GM12864 (cell line): ENCODE measurements at regions not wholly inside any gene's neighbourhood (a gene's known extent, or its start where the extent isn't known, plus 50 kb on each side); places are given as distances from the start of the nearest gene placed in this dataset.

Experiments
- DNase-seq: peaks from one replicate; pipeline ENCODE4 v3.0.0-alpha.2; 2011; ENCODE audit warnings: low read depth
- H3K4me3 ChIP-seq: 2 replicates; pipeline ENCODE4 v1.5.1; 2011; ENCODE audit warnings: mild to moderate bottlenecking, low read depth, low read length, control low read depth
- CTCF ChIP-seq: IDR thresholded peaks from 2 replicates; pipeline ENCODE4 v1.5.1; 2011; ENCODE audit warnings: low read depth, mild to moderate bottlenecking, moderate library complexity, low read length, control low read depth, inconsistent platforms; ENCODE audit errors: missing control alignments

DNA sequence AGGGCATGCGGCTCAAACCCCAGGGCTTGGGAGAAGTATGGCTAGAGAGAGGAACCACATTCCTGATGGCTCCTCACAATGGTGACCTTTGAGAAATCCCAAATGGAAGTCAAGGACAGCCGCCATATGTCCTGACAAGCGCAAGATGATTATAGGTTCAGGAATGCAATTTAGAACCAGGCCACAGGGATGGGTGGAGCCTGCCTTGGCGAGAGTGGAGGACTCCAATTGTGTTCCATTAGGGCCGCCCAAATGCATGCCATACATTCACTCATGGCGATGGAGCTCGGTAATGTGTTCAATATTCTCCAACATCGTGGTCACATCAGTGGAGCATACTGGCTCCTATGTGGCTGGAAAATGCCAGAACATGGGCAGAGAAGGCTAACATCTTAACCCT, 662.9 kb upstream of the ID2 start:
- no peak for DNase-seq
- TF ChIP-seq CTCF: no peak
- no peak overlapping the region for H3K4me3 ChIP-seq

GRCh38 chr2:8019934-8020333, 661.9 kb upstream of the ID2 start:
- no peak for DNase-seq
- no peak for TF ChIP-seq CTCF
- H3K4me3 ChIP-seq: no peak overlapping the region

DNA sequence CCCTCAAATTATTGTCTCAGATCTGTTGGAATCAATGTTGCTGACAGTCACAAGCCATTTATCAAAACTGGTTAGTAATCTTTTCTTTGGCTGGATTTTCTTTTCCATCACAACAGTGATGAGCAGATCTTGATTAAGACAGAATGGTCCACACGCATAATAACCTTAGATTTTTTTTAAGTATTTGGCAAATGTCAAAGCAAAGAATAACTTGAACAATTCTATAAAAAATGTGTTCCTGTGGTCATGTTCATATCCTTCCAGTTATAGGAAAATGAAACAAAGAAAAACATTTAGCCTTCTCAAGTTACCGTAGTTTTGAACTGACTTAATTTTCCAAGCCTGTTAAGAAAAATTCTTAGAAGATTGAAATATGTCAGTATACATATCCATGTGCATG, 659.9 kb upstream of the ID2 start:
- no peak for TF ChIP-seq CTCF
- DNase-seq: no peak
- no peak overlapping the region for H3K4me3 ChIP-seq

DNA sequence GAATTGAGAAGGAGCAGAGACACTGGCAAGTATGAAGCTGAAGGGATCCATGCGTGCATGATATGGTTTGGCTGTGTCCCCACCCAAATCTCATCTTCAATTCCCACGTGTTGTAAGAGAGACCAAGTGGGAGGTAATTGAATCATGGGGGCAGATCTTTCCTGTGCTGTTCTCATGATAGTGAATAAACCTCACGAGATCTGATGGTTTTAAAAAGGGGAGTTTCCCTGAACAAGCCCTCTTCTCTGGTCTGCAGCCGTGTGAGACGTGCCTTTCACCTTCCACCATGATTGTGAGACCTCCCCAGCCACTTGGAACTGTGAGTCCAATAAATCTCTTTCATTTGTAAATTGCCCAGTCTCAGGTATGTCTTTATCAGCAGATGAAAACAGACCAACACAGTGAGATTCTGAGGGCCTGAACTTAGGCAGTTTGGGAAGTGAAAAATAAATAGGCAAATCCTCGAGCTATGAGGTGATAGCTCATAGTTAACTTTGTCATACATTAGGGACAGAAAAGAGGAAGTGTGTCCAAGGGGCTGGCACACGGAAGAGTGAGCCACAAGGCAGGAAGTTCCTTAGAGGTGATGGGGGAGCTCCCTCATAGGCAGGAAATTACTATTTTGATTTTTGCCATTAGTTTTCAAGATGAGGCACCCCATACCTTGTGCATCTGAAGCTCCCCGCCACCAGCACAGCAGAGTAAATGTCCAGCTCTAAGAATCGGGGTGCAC, 658.8 kb upstream of the ID2 start:
- TF ChIP-seq CTCF: no peak
- no peak overlapping the region for H3K4me3 ChIP-seq
- DNase-seq: peak; percentile 21

DNA sequence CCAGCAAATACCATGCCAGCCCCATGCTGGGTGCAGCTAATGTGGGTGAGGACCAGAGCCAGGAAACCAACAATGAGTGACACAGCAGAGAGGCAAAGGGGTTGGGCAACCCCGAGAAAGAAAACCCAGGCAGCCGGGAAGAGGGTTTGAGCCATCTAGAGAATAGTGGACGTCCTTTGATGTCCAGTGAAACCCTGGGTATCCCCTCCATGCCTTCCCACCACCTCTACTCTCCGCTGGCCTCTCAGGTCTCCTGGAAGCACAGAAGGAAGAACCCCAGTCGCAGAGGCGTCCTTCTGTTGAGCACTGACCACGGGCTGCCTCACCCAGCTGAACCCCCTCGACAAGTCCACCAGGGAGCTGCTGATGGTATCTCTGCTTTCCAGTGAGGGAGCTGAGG, 657.4 kb upstream of the ID2 start:
- no peak for DNase-seq
- no peak overlapping the region for H3K4me3 ChIP-seq
- TF ChIP-seq CTCF: no peak

DNA sequence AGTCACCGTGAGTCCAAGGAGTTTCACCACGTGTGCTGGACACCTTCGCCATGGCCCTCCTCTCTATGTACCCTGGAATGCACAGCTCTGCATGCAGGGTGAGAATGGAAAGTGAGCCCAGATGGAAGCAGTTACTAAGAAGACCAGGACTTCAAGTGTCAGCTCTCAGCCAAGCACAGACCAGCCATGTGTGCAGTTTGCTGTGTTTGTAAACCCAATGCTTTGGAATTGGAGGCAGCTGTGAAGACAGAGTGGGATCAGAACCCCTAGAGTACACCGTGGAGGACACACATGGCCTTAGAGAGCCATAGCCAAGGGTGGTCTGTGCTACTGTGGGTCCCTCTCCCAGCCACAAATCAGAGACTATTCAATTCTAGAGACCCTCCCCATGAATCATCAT, 655.5 kb upstream of the ID2 start:
- TF ChIP-seq CTCF: no peak
- no peak for DNase-seq
- H3K4me3 ChIP-seq: no peak overlapping the region

GRCh38 chr2:8027387-8027786, 654.5 kb upstream of the ID2 start:
- no peak for DNase-seq
- no peak overlapping the region for H3K4me3 ChIP-seq
- TF ChIP-seq CTCF: no peak
